HT-29 (cell line): ENCODE measurements at regions not wholly inside any gene's neighbourhood (a gene's known extent, or its start where the extent isn't known, plus 50 kb on each side); places are given as distances from the start of the nearest gene placed in this dataset.

ENCODE experiments used
- DNase-seq: peaks from one replicate; pipeline ENCODE4 v3.0.0-alpha.2; 2015; ENCODE audit warnings: low spot score

DNA sequence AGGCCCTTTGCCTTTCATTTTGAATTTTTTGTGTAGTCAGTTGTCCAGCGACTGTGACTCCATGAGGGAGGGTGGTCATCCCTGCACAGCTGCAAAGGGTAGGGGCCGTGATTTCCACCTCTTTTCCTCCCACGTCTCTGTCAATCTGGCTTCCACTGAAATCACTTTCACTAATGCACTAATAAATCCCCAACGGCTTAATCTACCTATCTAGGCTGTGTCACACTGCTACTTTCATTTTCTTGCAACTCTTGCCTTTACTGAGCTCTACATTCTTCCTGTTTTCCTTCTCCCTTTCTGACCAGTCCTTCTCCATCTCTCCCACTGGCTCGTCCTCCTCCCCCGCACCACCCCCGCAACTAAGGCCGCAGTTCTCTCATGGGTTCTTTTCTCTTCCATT lies 212.3 kb upstream of the FOXN3 start:
- no peak for DNase-seq

DNA sequence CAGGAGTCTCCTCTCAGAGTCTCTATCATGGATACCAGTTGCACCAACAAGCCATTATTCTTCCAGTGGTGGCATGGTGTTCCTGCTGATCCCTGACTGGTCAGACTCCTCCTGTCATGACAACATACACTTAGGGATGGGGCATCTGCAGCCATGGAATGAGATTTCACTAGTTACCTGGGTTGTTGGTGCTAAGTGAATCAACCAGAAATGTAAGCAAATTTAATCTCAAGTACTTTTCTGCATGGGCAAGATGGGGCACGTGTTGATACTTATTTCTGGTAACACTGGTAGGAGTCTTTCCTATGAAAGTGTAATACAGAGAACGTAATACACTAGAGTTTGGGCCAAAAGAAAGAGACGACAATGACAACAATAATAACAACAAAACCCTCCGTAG lies 211.5 kb upstream of the FOXN3 start:
- no peak for DNase-seq

DNA sequence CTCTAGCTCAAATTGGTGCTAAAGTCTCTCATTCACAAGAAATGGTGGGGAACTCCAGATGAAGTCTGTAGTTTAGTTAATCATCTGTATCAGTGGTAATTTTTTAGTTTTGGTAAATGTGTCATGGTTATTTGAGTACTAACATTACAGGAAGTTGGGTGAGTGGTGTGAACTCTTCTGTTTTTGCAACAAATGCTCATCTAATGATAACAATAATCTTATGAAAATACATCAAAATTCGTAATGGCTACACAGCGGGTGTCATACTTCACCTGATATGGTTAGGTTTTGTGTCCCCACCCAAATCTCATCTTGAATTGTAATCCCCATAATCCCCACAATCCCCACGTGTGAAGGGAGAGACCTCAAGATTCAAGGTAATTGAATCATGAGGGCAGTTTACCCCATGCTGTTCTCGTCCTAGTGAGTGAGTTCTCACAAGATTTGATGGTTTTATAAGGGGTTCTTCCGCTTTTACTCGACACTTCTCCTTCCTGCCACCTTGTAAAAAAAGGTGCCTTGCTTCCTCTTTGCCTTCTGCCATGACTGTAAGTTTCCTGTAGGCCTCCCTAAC lies 209.3 kb upstream of the FOXN3 start:
- DNase-seq, result no peak

DNA sequence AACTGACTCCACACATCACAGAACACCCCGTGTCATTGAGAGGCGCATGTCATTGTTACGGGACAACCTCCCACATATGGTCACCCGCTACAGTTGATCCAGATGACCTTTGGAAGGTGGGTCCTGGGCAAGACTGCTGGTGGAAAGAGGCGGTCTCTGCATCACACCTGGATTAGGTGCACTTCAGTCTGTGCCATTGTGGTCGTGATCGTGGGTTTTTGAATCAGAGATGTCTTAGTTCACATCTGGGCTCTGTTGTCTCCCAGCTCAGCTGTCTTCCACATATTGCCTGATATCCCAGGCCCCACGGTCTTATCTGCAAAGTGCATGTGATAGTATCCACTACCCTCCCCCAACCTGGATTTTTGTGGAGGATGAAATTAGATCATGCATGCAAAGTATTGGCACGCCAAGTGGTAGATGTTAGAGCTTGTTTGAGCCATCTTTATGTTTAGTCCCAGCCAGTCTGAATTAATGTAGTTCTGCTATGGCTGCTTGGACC lies 208.7 kb upstream of the FOXN3 start:
- no peak for DNase-seq

DNA sequence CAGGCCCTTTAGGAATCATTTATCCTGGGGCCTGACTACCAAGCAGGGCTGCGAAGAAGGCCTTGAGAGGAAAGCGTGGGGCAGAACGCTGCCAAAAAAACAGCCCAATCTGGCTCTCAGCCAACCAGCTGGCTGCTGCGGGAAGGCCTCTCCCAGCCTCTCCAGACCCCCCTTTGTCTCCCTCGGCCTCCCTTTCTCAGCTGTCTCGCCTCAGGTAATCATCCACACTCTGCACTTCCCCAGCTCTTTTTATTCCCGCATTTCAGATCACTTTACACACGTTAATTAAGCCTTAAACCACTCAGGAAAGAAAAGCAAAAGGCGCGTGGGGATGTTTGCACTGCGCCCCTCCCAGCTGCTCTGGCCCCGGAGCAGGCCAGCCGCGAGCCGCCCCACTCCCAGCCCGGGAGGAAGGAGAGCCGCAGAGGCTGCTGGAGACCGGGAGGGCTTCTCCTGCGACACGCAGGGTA lies 208.2 kb upstream of the FOXN3 start:
- DNase-seq, result no peak

DNA sequence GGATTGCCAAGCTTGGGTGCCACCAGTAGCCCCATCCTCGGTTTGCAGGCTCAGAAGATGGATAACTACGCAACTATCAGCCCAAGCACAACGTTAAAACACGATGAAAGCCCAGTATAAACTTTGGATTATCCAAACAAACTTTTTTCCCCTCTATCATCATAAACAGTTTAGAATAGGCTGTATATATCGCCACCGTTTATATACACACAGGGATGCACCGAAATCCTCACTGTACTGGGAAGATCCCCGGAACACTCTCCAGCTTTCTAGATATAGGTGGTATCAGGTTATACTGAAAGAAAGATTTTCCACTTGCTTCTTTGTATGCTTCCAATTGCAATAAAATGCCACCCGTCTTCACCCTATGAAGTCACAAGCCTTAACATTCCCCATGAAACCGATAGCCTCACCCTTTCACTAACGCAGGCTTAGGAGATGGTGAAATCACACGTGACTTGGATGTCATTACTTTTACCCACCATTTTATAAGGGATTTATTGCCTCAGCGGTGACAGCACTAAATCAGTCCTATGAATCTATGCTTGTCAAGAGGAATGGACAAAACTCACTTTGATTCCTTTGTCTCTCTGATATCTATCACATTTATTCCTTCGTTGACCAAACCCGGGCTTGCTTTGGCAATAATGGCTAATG lies 207.6 kb upstream of the FOXN3 start:
- no peak for DNase-seq

DNA sequence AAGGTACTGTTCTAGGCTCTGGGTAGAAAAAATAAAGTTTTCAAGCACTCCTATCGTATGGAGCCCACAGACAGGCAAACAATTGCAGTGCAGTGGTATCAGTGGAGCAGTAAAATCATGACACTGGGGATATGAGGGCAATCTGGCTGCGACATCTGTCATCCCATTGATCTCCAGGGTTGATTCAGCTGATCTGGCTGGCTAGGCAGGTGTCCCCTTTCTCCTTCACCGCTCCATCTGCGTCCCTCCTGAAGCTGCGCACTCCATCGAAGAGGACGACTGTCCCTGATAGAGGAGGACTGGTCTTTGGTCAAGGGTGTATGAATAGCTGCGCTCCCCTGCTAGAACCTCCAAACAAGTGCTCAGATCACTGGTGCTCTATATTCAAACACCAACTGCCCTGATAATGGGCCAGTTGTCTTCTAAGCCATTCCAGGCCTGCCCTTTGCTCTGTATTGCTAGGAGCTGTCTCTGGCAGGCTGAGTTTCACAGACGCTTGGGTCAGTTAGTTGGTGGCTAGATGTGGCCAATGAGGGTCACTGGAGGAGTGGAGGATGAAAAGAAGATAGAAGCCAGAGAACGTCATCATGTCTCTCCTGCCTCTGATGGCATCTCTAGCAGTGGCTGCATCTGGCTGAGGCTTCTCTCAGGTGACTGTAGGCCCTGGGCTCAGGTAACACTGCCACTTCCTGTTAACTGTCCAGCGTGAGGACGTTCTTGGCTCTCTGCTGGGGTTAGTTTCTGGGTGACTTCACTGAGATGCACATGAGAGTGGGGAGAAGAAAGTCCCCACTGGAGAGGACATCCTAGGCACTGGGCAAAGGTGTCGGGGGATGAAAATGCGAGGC lies 205.0 kb upstream of the FOXN3 start:
- DNase-seq, result no peak

DNA sequence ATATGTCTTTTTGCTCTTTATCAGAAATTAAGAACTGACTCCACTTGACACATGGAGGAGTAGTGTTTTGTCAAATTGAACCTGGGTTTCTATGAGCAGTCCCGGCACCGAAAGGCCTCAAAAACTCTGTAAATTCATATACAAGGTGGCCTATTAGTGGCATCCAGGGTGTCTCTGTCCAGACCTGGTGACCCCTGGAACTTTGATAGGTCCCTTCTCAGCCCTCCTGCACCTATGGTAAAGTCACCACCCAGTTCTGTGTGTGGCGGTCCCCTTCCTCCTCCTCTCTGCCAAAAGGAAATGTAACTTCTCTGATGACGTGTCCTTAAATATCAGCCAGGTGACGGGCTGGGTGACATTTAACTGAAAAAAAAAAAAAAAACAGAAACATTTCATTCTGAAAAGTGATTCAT lies 204.0 kb upstream of the FOXN3 start:
- no peak for DNase-seq

DNA sequence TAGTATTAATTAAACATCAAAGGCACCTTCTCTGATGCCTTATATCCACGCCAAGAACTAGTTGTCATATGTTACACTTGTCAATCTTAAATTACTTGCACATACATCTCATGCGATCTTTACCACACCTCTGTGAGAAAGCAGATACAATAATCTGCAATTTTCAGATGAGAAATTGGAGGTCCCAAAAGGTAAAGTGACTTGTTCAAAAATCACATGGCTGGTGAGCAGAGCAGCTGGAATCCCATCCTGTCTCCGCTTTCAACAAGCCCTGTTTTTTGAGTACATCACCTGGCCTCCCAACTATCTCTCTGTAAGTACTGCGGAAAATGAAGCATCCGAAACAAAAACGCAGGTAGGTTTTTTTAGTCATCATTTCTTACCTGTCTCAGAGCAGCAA lies 203.4 kb upstream of the FOXN3 start:
- DNase-seq, result no peak

DNA sequence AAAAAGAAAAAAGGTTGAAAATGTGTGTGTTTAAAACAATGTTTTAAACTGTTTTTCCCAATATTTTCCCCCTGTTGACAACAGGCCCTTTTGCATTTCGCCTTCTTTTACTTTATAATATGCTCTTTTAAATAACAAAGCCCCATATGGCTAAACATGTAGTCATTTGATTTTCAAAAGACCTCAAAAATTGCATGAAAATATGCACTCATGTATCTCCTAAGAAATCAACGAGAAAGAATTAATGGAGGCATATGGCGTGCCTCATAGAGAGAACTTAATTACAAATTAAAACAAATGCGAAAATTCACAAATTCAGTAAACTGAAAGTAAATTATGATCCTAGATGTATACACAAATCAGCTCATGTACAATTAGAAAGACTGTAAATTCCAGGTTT lies 202.6 kb upstream of the FOXN3 start:
- no peak for DNase-seq

DNA sequence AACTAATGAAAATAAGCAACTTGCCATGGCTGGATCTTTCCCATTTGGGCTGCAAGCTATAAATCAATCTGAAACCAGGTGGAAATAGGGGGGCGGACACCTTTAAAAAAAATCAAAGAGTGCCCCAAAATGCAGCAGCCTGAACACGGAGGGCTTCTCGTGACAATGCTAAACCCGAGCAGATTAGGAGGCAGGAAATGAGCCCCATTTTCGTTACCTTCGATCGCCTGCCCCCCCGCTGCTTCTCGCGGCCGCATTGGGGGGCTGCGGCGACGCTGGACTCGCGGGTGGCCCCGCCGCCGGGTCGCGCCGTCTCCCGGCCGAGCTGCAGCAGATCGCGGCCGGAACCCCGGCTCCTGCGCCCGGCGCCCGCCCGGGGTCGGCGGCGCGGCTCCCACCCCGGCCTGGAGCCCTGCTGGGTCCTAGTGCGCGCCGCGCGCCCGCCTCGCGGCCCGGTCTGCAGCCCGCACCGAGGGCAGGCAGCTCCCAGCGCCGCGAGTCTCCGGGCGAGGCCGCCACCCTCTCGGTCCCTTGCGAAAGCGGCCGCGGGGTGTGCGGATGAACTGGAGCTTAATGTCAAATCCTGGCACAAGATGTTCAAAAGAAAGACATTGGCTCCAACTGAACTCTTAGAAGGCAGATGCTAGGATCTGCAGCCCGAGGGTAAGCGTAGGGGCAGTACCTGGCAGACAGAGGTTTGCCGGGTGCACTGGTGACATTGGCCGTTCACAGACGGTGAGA lies 201.9 kb upstream of the FOXN3 start:
- no peak for DNase-seq

DNA sequence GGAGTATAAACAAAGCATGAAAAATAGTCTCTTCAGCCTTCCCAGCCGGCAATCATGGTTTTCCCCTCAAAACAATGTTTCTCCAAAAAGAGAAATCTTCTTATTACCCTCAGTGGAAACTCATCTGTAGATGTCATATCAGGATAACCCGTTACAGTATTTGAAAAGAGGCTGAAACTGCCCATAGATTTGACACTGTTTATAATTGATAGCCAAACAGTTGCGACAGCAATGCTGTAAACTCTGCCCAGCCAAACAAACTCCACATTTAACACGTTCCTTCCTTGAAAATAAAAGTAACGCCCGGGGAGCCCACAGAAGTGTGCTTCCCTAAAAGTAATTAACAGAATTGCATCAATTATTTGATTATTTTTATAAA lies 201.3 kb upstream of the FOXN3 start:
- no peak for DNase-seq

DNA sequence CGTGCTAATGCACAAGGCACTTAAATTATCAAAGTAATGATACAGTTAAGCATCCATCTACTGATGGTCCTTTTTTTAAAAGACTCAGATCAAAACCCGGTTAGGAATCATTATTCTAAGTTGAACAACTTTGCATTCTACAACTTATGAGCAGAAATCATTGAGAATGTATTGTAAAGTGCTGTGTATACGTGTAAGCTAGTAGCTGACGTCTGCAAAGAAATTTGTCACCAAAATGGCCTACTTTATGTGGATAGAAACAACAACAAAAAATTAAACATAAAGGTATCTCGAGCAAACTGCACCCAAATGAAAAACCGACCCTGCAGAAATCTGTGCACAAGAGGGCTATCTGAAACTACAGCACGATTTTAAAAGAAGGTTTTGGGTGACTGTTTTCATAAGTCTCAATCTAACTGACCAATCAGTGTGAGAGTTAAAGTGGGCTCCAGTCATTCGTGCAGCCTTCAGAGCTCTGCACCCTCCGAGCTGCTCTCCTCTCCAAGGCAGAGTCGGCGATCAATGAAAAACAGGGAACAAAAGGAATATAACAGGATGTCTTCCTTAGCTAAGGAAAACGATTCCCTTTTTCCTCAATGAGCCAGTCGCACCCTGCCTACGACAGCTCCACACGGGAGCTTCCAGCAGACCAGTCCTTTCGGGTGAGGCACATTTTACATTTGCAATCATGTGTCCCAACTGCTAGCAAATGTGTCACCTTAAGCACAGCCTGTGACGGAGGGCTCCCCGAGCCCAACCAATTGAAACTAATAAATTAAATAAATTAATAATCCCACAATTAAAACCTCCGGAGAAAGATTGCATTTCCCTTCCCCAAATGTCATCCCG lies 200.7 kb upstream of the FOXN3 start:
- DNase-seq, result no peak

DNA sequence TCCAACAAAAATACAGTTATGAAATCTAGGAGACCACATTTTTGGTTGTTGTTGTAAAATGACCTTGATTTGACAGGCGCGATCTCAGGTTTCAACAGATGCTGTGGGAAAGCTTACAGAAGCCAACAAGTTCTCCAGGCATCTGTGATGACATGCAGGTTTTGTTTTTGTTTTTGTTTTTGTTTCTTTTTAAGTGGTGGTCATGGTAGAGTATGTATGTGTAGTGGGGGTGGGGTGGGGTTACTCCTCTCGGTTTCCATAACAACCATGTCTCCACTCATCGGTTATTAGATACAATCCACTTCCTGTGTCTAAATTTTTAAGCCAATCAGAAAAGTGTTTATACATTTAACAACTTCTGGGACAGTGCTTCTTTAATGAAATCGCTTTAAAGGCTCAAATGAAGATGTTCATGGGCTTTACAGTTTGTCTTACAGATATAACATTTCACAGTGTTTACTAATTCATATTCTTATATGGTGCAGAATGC lies 199.9 kb upstream of the FOXN3 start:
- DNase-seq, result no peak

DNA sequence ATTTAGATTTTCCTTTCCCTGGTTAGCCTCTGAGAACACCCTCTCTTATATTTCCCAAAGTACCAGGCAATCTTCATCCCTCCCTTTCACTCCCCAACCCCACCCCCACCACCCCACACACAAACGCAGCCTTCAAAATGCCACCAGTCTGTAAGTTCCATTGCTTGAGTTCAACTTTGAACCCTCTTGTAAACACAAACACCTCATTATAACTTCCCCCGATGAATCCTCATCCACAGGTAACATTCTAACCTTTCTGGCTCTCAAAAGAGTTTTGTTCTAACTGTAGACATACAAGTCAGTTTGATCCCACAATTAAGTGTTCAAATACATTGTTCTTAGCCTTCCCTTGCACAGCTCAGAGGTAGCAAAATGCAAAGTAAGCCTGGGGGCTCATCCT lies 199.4 kb upstream of the FOXN3 start:
- DNase-seq, result no peak

DNA sequence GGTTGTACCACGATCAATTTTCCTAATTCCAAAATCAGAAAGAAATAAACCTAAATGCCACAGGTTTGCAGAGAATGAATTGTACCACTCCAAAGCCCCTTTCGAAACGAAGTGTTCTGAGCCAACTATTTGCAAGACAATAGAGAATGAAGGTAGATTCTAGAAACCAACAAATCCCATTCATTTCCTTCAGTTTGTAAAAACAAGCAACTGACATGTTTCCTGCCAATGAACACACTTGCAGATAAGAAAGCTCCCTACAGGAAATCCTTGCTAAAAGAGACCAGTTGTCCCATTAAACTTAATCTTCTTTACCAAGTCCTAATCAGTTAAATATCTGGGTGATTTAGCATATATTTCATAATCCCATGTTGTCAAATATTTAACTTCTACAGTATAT lies 198.4 kb upstream of the FOXN3 start:
- no peak for DNase-seq

DNA sequence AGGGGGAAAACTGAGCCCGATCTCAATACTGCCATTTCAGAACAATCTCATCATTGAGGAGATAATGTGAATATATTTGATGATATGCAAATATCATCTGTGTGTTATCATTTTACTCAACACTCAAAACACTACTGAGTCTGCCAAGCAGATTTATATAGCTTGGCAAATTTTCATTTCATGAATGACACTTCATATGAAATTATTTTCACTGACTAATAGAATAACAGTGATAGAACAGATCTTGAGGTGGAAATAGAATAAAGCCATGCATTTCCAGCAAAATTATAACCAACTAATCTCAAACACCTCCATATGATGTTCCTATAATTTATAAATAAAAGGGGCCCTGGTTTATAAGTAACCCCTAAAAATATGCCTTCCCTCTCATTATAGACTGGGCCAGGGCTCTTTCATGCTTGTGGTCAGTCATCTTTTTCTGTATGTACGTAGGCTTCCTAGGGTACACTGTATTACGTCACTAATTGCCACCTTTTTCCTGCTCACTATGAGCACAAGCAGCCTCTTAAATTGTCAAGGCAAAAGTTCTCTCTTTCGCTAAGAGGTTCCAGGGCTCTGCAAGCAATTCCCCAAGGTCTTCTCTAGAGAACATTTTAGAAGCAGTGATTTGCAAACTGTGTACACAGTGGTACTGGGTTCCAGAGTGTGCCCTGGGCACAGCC lies 197.1 kb upstream of the FOXN3 start:
- DNase-seq, result no peak

DNA sequence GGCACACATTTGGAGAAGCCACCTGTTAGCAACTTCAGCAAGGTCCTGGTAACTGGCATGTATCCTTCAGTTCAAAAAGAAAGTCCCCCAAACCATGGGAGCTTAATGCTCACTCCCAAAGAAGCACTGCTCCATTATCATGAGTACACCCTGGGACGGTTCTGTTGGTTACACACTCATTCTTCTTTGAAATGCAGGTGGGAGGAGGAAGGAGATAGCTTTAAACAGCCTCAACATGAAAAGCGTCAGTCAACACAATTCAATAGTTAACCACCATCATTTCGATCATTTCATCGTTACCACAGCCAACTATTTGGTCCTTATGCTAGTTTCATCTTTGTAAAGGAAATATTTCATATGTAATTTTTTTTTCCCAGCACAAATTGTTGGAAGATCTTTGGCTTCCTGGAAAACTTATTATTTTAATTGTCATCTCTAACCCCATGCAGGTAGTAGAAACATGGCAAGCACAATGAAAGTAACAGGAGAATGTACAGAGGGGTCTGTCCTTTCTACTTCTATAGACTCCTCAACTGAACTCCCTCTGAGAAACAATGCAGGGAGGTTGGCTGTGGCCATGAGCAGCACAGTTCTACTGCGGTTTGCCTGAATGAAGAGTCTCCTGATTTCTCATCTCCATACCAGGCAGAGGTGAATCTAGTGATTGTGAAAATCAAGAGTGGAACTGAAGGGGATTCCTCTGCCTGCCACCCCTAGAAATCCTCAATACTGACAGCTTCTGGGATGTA lies 196.4 kb upstream of the FOXN3 start:
- no peak for DNase-seq

DNA sequence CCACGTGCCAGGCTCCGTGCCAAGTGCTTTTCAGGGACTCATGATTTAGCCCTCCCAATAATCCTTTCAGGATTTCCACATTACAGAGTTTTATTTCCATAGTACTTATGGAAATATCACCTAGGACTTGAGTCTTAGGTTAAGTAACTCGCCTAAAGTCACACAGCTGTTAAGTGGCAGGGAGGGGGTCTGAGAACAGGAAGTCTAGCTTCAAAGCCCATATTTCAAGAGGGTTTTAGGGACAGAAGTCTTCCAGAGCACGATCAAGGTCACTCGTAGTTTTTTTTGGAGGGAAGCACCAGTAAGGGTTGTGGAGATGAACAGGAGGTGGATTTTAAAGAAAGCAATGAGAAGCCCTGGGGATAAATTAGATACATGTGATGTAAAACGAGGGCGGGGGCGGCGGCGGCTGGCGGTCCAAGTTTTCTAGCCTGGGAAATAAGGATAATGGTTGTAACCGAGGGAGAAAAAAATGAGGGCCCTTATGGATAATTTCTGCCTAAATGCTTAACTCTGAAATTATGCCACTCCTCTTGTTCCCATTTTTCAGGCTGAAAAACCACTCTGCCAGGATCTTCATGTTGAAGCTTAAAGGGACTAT lies 192.6 kb upstream of the FOXN3 start:
- DNase-seq, result no peak
